ENCODE measurements at regions not wholly inside any gene's neighbourhood (a gene's known extent, or its start where the extent isn't known, plus 50 kb on each side); places are given as distances from the start of the nearest gene placed in this dataset.

DNA sequence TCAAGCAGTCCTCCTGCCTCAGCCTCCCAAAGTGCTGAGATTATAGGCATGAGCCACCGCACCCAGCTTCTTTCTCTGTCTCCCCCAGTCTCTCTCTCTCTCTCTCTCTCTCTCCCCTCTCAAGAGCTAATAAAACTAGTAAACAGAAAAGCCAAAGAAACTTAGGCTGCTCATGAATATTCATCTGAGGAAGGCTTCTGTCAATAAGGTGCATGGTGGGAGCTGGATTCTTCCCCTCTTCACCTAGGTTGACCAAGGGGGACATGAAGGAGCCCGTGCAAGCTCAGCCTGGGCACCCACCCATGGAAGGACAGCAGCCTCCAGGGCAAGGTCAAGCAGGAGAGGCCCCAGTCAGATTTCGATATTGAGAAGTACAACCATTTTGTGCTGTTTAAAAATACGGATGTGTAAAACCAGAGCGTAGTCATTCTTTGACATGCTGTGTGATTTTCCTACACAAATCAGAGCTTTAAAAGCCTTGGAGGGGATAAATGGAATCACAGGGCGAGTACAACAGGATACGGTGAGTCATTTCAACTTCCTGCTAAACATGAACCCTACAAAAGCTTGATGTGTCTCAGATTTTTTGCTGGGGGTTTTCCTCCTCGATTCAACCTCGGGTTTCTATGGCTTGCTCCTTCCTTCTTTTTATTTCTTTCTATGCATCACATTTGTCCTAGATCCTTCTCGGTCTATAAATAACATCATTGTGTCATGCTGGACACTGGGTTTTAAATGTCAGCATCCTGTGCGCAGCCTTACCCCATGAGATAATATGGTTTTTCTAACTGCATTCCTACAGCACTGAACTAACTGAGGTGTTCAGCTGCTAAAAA, 368.9 kb upstream of the JARID2 start (continued):
- TF ChIP-seq SMC3 (IDR thresholded peaks at IDR 0.05; ENCODE audit: low read length): no peak

DNA sequence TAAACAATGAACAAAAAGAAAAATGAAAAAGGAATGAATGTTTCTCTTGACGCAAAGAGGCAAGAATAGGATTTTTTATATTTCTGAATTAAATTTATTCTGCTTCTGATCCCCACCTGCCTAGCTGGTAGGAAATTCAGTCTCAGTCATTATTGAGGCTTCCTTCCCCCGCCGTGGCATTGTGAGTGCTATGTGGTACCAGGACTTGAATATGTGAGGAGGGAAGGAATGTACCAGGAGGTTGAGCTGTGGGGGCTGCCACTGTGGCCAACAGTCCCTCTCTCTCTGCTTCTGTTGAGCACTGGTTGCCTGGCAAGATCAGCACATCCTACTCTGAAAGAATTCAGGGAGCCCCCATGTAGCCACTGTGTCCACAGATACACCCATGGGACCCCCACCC, 368.1 kb upstream of the JARID2 start:
- H3K4me1 ChIP-seq (ENCODE audit: insufficient read depth, low read length): 0 out of 2 replicates have a peak, but pooled peaks cover 7% of the 10 kb centered on the region
- no peak overlapping the region for H3K4me2 ChIP-seq (ENCODE audit: low read depth, low read length)
- no peaks in the 10 kb centered on the region for H4K20me1 ChIP-seq (ENCODE audit: insufficient read depth, low read length)
- H3K9me3 ChIP-seq (ENCODE audit: low read length): no peaks in the 10 kb centered on the region
- no TSS peak for BruUV-seq (replicated peaks)
- DNase-seq (ENCODE audit: low spot score) (no peak), ATAC-seq (no peak), FAIRE-seq (no peak)
- intact Hi-C loops (cut with micrococcal nuclease; ENCODE audit: unreplicated experiment) (no loop called here), in situ Hi-C loops (cut with HindIII; ENCODE audit: extremely low pct_ligation_motif_present, low pct_unique_long_range_greater_than_20kb) (no loop called here)
- POLR2A ChIA-PET: no interaction called here
- H3K27me3 ChIP-seq (ENCODE audit: control insufficient read depth in 1 of 2, insufficient read depth in 2 of 2, low read length in 2 of 2): no peaks in the 10 kb centered on the region
- no peak overlapping the region for H3K4me3 ChIP-seq (replicated peaks in 1 of 3; ENCODE audit: insufficient read depth in 1 of 3, low read depth in 2 of 3, low read length in 3 of 3)
- H2AFZ ChIP-seq (ENCODE audit: low read length): no peak overlapping the region
- no peak overlapping the region for H3K27ac ChIP-seq (ENCODE audit: extremely low read length, insufficient read depth, low read length)
- no peaks in the 10 kb centered on the region for H3K36me3 ChIP-seq (replicated peaks in 1 of 2; ENCODE audit: control insufficient read depth in 1 of 2, insufficient read depth in 2 of 2, low read length in 2 of 2)
- CTCF ChIA-PET (ENCODE audit: low intra/inter-chr PET ratio, low total read pairs): no interaction called here
- no peak overlapping the region for H3K9ac ChIP-seq (ENCODE audit: insufficient read depth, low read depth, low read length)
- WGBS (ENCODE audit: low lambda C conversion rate): 74% methylated on average over 3 of the region's 3 CpGs
- no peaks in the 10 kb centered on the region for H3K79me2 ChIP-seq (ENCODE audit: insufficient read depth, low read length)
- TF ChIP-seq ZNF766 (CRISPR knock-in tag; IDR thresholded peaks at IDR 0.05; ENCODE audit: borderline replicate concordance): no peak
- no peak for TF ChIP-seq ZNF660 (CRISPR knock-in tag; IDR thresholded peaks at IDR 0.05; ENCODE audit: borderline replicate concordance, low read depth)
- TF ChIP-seq MLLT10 (CRISPR knock-in tag; IDR thresholded peaks at IDR 0.05): no peak
- TF ChIP-seq ZBTB1 (CRISPR knock-in tag; IDR thresholded peaks at IDR 0.05; ENCODE audit: borderline replicate concordance): no peak
- TF ChIP-seq ARNT (IDR thresholded peaks at IDR 0.05): no peak
- no peak for TF ChIP-seq ZNF446 (CRISPR knock-in tag; IDR thresholded peaks at IDR 0.05)
- no peak for TF ChIP-seq NFE2L1 (CRISPR knock-in tag; IDR thresholded peaks at IDR 0.05; ENCODE audit: borderline replicate concordance)
- TF ChIP-seq, protein P1, sequence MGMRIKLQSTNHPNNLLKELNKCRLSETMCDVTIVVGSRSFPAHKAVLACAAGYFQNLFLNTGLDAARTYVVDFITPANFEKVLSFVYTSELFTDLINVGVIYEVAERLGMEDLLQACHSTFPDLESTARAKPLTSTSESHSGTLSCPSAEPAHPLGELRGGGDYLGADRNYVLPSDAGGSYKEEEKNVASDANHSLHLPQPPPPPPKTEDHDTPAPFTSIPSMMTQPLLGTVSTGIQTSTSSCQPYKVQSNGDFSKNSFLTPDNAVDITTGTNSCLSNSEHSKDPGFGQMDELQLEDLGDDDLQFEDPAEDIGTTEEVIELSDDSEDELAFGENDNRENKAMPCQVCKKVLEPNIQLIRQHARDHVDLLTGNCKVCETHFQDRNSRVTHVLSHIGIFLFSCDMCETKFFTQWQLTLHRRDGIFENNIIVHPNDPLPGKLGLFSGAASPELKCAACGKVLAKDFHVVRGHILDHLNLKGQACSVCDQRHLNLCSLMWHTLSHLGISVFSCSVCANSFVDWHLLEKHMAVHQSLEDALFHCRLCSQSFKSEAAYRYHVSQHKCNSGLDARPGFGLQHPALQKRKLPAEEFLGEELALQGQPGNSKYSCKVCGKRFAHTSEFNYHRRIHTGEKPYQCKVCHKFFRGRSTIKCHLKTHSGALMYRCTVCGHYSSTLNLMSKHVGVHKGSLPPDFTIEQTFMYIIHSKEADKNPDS (CRISPR knock-in tag; IDR thresholded peaks at IDR 0.05): no peak
- TF ChIP-seq, protein P2, sequence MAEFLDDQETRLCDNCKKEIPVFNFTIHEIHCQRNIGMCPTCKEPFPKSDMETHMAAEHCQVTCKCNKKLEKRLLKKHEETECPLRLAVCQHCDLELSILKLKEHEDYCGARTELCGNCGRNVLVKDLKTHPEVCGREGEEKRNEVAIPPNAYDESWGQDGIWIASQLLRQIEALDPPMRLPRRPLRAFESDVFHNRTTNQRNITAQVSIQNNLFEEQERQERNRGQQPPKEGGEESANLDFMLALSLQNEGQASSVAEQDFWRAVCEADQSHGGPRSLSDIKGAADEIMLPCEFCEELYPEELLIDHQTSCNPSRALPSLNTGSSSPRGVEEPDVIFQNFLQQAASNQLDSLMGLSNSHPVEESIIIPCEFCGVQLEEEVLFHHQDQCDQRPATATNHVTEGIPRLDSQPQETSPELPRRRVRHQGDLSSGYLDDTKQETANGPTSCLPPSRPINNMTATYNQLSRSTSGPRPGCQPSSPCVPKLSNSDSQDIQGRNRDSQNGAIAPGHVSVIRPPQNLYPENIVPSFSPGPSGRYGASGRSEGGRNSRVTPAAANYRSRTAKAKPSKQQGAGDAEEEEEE (CRISPR knock-in tag; IDR thresholded peaks at IDR 0.05; ENCODE audit: borderline replicate concordance): no peak
- TF ChIP-seq, protein P3, sequence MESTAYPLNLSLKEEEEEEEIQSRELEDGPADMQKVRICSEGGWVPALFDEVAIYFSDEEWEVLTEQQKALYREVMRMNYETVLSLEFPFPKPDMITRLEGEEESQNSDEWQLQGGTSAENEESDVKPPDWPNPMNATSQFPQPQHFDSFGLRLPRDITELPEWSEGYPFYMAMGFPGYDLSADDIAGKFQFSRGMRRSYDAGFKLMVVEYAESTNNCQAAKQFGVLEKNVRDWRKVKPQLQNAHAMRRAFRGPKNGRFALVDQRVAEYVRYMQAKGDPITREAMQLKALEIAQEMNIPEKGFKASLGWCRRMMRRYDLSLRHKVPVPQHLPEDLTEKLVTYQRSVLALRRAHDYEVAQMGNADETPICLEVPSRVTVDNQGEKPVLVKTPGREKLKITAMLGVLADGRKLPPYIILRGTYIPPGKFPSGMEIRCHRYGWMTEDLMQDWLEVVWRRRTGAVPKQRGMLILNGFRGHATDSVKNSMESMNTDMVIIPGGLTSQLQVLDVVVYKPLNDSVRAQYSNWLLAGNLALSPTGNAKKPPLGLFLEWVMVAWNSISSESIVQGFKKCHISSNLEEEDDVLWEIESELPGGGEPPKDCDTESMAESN (CRISPR knock-in tag; conservative IDR thresholded peaks at IDR 0.05): no peak
- TF ChIP-seq, protein P4, sequence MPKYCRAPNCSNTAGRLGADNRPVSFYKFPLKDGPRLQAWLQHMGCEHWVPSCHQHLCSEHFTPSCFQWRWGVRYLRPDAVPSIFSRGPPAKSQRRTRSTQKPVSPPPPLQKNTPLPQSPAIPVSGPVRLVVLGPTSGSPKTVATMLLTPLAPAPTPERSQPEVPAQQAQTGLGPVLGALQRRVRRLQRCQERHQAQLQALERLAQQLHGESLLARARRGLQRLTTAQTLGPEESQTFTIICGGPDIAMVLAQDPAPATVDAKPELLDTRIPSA (CRISPR knock-in tag; IDR thresholded peaks at IDR 0.05; ENCODE audit: borderline replicate concordance): no peak
- no peak for TF ChIP-seq PHB2 (IDR thresholded peaks at IDR 0.05; ENCODE audit: partially characterized antibody)
- no peak for TF ChIP-seq ZFP36 (IDR thresholded peaks at IDR 0.05; ENCODE audit: borderline replicate concordance, low read depth, low read length, partially characterized antibody)
- TF ChIP-seq ZNF354B (CRISPR knock-in tag; IDR thresholded peaks at IDR 0.05): no peak
- TF ChIP-seq, protein P5, sequence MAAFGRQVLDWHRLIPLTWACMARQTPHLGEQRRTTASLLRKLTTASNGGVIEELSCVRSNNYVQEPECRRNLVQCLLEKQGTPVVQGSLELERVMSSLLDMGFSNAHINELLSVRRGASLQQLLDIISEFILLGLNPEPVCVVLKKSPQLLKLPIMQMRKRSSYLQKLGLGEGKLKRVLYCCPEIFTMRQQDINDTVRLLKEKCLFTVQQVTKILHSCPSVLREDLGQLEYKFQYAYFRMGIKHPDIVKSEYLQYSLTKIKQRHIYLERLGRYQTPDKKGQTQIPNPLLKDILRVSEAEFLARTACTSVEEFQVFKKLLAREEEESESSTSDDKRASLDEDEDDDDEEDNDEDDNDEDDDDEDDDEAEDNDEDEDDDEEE (CRISPR knock-in tag; IDR thresholded peaks at IDR 0.05): no peak

Data from HepG2 (cell line).